ENCODE measurements at regions not wholly inside any gene's neighbourhood (a gene's known extent, or its start where the extent isn't known, plus 50 kb on each side); places are given as distances from the start of the nearest gene placed in this dataset.

- DNase-seq (ENCODE audit: low read depth) = no peak
- TF ChIP-seq CTCF (IDR thresholded peaks at IDR 0.05; ENCODE audit: insufficient read depth, low read depth, low read length, missing control alignments) = no peak
- H3K4me3 ChIP-seq (ENCODE audit: low read depth, low read length) = no peak overlapping the region
These were observed 300.7 kb upstream of the DAB1 start for GRCh38 chr1:57724535-57724934.

DNA sequence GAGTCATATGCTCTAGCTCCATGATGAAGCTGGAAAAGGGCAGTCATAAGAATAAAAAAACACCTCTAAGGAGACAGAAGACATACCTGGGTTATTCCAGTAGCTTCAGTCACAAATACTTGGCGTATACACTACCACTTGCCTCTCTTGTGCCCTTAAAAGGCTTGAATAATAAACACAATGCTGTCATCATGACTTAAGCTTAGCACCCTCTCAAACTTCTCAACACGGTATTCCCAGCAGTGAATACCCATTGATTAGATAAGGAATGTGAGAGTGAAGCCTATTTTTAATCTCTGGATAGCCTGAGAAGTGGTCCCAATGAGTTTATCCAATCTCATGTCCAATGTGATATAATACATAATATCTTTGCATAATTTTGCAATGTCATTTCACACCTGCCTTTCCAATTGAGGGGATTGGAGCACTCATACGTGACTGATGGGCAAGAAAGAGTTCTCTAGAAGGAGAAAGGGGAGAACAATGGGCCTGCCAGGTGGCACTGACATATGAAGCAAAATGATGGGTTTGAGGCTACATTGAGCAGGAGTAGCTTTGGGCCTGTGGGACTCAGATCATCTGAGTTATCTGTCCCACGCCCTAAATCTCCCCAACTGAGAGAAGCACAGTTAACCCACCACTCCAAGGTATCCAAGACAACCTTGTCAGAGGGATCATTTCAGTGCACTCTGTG is 298.6 kb upstream of the DAB1 start:
- no peak for TF ChIP-seq CTCF (IDR thresholded peaks at IDR 0.05; ENCODE audit: insufficient read depth, low read depth, low read length, missing control alignments)
- DNase-seq (ENCODE audit: low read depth) = no peak
- no peak overlapping the region for H3K4me3 ChIP-seq (ENCODE audit: low read depth, low read length)

GRCh38 chr1:57721001-57721400 is 297.1 kb upstream of the DAB1 start:
- no peak overlapping the region for H3K4me3 ChIP-seq (ENCODE audit: low read depth, low read length)
- no peak for TF ChIP-seq CTCF (IDR thresholded peaks at IDR 0.05; ENCODE audit: insufficient read depth, low read depth, low read length, missing control alignments)
- no peak for DNase-seq (ENCODE audit: low read depth)

DNA sequence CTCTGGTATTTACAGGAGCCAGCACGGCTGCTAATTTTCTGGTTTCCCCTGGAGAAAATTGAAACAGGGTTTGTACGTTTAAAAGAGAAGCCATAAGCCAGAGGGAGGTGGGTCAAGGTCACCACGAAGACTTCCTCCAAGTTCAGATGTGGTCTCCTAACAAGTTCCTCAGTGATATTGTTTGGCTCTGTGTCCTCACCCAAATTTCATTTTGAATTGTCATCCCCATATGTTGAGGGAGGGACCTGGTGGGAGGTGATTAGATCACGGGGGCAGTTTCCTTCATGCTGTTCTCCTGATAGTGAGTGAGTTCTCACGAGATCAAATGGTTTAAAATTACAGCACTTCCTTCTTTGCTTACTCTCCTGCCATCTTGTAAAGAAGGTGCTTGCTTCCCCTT is 295.4 kb upstream of the DAB1 start:
- no peak overlapping the region for H3K4me3 ChIP-seq (ENCODE audit: low read depth, low read length)
- no peak for TF ChIP-seq CTCF (IDR thresholded peaks at IDR 0.05; ENCODE audit: insufficient read depth, low read depth, low read length, missing control alignments)
- no peak for DNase-seq (ENCODE audit: low read depth)

GRCh38 chr1:57713501-57713900 is 289.6 kb upstream of the DAB1 start:
- TF ChIP-seq CTCF (IDR thresholded peaks at IDR 0.05; ENCODE audit: insufficient read depth, low read depth, low read length, missing control alignments) = no peak
- DNase-seq (ENCODE audit: low read depth) = no peak
- no peak overlapping the region for H3K4me3 ChIP-seq (ENCODE audit: low read depth, low read length)

DNA sequence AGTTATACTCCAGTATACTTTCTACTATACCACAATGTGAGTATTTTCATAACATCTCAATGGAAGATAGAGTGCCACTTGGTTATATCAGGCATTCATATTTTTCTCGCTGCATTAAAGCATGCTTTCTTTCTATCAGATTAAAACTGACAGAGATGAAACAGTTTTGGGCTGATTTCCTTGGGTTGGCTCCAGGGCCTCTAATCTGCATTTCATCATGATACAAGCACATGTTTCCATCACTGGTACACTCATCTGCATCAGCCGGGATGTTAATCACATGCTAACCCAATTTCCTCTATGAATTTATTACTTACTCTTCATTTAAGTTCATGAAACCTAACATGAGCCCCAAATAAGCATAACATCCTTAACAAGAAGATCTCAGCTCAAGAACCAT is 289.0 kb upstream of the DAB1 start:
- TF ChIP-seq CTCF (IDR thresholded peaks at IDR 0.05; ENCODE audit: insufficient read depth, low read depth, low read length, missing control alignments) = no peak
- no peak for DNase-seq (ENCODE audit: low read depth)
- H3K4me3 ChIP-seq (ENCODE audit: low read depth, low read length) = no peak overlapping the region

DNA sequence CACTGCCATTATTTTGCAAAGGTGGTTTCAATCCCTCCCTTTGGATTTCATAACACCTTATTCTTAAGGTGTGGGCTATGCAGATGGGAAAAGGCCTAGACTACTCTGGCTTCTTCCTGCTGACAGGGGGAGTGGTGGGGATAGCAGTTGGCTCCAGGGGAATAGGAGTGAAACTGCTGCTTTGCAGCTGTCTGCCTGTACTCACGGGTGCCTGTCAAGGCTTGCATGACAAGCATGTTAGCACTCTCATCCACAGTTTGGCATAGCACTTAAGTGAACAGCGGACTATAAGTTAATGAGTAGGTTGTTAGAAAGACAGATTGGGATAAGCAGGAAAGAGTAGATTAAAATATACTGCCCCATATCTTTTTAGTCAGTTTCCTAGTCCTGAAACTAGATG is 287.5 kb upstream of the DAB1 start:
- TF ChIP-seq CTCF (IDR thresholded peaks at IDR 0.05; ENCODE audit: insufficient read depth, low read depth, low read length, missing control alignments) = no peak
- no peak for DNase-seq (ENCODE audit: low read depth)
- H3K4me3 ChIP-seq (ENCODE audit: low read depth, low read length) = no peak overlapping the region
